ENCODE measurements at regions not wholly inside any gene's neighbourhood (a gene's known extent, or its start where the extent isn't known, plus 50 kb on each side); places are given as distances from the start of the nearest gene placed in this dataset.

DNA sequence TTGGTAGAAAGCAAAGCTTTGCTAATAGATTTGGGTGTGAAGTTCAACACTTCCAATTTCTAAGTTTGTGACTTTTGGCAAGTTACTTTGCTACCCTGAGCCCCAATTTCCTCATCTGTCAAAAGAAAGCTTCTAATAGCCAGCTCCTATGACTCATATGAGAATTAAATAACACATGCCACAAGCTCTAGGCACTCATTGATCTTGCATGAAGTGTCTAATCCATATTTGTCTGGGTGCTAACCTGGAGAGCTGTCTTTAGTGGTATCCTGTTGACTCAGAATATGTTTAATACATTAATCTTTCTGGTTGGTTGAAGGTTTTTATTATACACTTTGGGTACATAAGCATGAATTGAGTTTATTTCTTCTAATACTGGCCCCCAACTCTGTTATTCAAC lies 188.8 kb downstream of the POSTN start:
- DNase-seq (ENCODE audit: low spot score): no peak

DNA sequence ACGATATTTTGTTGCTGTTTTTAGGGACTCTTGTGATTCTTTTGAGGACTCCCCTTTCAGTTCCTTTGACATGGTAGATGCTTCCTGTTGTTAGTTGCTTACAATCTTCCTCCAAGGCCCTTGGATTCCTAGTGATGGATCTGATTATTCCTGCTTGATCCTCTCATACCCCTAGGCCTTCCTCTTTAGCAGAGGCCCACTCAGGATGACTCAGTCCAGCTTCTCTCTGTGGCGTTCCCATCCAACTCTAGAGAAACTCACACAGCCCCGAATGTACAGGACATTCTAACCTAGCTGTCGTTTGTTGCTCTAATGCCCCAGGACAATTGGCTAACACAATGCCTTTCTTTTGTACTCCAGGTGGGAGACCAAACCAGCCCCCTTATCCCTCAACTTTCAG lies 191.4 kb downstream of the POSTN start:
- DNase-seq (ENCODE audit: low spot score): no peak

GRCh38 chr13:37406031-37406430 lies 192.5 kb downstream of the POSTN start:
- no peak for DNase-seq (ENCODE audit: low spot score)

DNA sequence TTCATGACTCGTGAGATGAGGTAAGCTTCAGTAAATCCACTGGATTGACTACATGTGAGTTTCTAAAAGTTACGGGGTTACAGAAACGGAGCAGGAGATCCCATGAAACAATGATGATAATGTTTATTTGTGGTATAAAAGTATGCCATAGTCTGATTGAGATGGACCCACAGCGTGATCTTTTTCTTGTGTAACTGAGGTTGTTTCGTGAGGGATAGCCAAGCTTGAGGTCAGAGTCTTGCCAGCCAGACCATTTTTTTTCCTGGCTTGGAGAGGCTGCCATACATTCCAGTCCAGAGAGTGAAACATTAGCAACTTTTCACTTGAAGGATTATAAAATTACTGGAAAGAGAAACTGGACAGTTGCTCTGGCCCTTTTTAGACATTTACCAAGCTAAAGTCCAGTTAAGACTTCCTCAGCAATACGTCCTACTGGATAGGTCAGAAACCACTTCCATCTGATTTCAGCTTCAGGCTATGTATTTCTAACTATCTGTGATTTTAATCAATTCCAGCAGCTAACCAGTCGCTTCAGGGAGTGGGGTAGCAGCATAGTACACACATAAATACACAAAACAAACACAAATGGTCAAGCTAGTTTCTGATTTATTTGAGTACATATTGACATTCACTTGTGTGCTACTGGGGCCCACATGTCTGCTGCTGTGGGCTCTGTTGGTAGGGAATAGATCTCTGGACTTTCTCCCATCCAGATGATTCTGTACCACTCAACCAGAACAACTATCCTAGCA lies 194.6 kb downstream of the POSTN start:
- peak; percentile 78 for DNase-seq (ENCODE audit: low spot score)

DNA sequence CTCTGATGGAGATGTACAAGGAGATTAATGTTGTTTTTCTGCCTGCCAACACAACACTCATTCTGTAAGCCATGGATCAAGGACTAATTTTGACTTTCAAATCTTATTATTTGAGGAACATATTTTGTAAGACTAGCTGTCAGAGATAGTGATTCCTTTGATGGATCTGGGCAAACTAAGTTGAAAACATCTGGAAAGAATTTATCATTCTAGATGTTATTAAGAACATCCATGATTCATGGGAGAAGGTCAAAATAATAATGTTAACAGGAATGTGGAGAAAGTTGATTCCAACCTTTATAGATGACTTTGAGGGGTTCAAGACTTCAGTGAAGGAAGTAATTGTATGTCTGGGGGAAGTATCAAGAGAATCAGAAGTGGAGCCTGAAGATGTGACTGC lies 196.8 kb downstream of the POSTN start:
- no peak for DNase-seq (ENCODE audit: low spot score)

GRCh38 chr13:37397535-37397934 lies 201.0 kb downstream of the POSTN start:
- no peak for DNase-seq (ENCODE audit: low spot score)

DNA sequence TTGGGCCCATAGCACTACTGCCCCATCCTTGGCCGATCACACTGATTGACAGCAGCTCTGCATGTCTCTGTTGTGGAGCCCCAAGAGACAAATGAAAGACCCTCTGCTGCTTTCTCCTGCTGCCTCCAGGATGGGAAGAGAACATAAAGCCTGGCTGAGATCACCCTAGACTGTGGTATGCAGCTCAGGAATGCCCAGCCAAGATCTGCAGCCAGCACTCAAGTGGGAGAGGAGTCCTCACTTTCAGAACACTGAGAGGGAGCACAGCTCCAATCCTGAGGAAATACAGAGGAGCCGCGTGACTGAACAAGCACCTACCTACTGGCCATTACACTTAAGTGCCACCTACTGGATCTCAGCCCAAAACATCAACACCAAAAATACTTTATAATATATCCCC lies 203.0 kb downstream of the POSTN start:
- no peak for DNase-seq (ENCODE audit: low spot score)

DNA sequence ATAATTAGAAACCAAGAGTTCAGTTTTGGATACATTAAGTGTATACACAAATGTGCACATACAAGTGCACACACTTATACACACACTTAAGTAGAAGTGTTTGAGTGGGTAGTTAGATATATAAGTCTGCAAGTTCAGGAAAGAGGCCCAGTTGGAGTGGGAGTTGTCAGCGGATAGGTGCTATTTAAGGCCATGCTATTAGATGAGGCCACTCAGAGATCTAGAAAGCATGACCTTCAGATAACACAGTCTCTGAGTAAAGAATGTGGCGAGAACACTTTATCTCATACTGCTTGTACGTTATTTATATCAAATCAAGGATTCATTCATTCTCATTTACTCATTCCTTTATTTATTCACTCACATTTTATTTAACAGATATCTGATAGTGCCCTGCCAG lies 206.2 kb downstream of the POSTN start:
- DNase-seq (ENCODE audit: low spot score): no peak

DNA sequence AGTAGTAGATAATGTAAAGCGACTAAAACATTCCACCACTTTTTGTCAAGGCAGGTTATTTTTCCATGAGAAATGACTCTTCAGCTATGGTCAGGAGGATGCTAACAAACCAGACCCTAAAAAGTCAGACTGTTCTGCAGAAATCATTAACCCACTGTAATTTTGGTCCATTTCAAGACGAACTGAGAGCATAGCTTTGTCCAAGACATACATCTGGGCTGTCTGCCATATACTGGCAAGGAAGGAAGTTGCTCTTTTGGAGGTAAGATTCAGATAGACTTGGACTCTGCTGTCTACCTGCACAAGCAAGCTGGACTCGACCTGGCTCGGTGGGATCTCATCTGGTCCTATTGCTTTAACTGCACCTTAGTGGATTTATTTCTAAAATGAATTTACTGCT lies 207.8 kb downstream of the POSTN start:
- DNase-seq (ENCODE audit: low spot score): no peak

- DNase-seq (ENCODE audit: low spot score): peak; percentile 71
Measured at GRCh38 chr13:37385956-37386670, 212.5 kb downstream of the POSTN start.

- no peak for DNase-seq (ENCODE audit: low spot score)
Measured at GRCh38 chr13:37385248-37385647, 213.3 kb downstream of the POSTN start.

- no peak for DNase-seq (ENCODE audit: low spot score)
Measured at GRCh38 chr13:37383856-37384370, 214.7 kb downstream of the POSTN start.

DNA sequence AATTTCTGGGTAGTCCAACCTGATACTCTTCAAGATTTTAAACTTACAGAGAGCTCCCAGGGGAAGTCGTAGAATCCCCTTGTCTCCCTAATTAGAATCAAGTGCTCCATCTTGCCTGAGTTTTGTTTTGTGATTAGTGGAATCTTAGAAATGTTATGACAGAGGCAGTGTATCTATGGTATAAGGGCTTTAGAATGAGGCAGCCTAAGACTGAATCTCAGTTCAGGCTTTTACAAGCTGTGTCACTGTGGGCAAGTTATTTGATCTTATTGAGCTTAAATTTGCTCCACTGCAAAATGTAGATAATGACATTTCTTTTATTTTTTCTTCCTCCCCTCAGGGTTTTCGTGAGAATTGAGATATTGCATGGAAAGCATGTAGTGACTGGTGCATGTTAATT lies 215.5 kb downstream of the POSTN start:
- no peak for DNase-seq (ENCODE audit: low spot score)

- peak; percentile 8 for DNase-seq (ENCODE audit: low spot score)
Measured at GRCh38 chr13:37382146-37382545, 216.4 kb downstream of the POSTN start.

GRCh38 chr13:37381502-37381901 lies 217.1 kb downstream of the POSTN start:
- no peak for DNase-seq (ENCODE audit: low spot score)

GRCh38 chr13:37379841-37380240 lies 218.7 kb downstream of the POSTN start:
- no peak for DNase-seq (ENCODE audit: low spot score)

DNA sequence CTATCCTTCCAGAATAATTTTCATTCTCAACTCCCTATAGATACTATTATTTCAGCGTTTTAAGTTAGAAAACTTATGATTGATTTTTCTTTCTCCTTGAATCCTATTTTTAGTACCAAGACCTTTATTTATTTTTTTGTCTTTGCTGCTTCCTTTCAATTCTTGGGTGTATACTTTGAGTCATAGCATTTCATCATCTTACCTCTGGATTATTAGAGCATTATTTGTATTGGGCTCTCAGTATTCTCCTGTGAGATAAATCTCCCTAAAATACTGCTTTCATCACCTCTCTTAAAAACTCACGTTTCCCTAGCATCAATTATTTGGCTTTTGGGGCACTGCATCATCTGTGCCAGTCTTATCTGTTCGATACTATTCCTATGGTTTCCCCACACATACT lies 222.8 kb downstream of the POSTN start:
- no peak for DNase-seq (ENCODE audit: low spot score)

DNA sequence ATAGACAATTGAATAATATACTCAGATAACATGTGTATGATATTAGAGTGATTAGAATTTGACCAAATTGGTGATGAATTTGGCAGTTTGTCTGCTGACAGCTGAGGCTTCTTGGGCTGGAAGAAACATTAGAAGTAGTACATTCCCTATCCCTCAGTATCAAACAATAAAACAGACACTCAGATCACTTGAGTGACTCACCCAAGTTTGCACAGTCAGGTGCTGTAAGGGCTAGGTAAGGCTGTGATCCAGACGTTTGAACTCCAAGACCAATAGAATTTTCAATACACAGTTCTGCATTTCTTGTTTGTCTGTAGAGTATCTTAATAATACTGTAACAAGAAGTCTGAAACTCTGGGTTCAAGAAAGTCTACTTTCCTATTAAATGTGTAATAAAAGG lies 223.5 kb downstream of the POSTN start:
- DNase-seq (ENCODE audit: low spot score): no peak

GRCh38 chr13:37369616-37370015 lies 229.0 kb downstream of the POSTN start:
- DNase-seq (ENCODE audit: low spot score): no peak

GRCh38 chr13:37368501-37368900 lies 230.1 kb downstream of the POSTN start:
- no peak for DNase-seq (ENCODE audit: low spot score)

- no peak for DNase-seq (ENCODE audit: low spot score)
Measured at GRCh38 chr13:37366044-37366770, 232.4 kb downstream of the POSTN start.

DNA sequence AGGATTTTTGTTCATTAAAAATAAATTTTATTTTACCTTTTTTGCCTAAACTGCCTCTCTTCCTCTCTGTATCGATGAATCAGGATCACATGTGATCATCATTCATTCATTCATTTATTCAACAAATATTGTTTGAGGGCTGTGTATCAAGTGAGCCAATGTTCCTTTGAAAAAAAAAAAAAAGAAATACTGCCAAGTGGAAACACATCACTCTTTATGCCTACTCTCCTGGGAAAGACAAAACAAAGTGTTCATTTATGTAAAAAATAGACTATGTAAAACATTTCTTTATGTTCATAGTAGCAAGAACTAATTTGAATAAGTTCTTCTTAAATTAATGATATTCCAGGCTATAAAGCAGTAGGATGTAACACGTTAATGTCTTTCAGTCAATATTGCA lies 233.1 kb downstream of the POSTN start:
- DNase-seq (ENCODE audit: low spot score): no peak

GRCh38 chr13:37364956-37365355 lies 233.6 kb downstream of the POSTN start:
- DNase-seq (ENCODE audit: low spot score): no peak
